Glomerular endothelial cell (primary cell): ENCODE measurements at regions not wholly inside any gene's neighbourhood (a gene's known extent, or its start where the extent isn't known, plus 50 kb on each side); places are given as distances from the start of the nearest gene placed in this dataset.

Experiments
- DNase-seq: peaks from one replicate; pipeline ENCODE4 v3.0.0-alpha.2; 2011; ENCODE audit warnings: low read depth, low spot score; ENCODE audit errors: extremely low read depth

- no peak for DNase-seq
Measured at GRCh38 chr2:177340158-177340557, 52.4 kb upstream of the AGPS start.

- DNase-seq = no peak
Measured at GRCh38 chr2:177342736-177343135, 49.8 kb upstream of the AGPS start.
